Lower leg skin (tissue), 4 donors: ENCODE measurements at regions not wholly inside any gene's neighbourhood (a gene's known extent, or its start where the extent isn't known, plus 50 kb on each side); places are given as distances from the start of the nearest gene placed in this dataset.

ENCODE experiments used
- DNase-seq, 2 donors: peaks; one replicate each; pipeline ENCODE4 v3.0.0-alpha.2; 2019; ENCODE audit warnings: low spot score in 2 of 2
- H3K4me3 ChIP-seq: fragments of 200-600 bp; sonication (generic); 2 replicates; pipeline ENCODE4 v1.5.1; 2017; ENCODE audit warnings: mild to moderate bottlenecking, low read depth; ENCODE audit not compliant: poor library complexity, severe bottlenecking
- CTCF ChIP-seq, 3 donors: fragments of 450-650 bp; IDR thresholded peaks; one replicate each; pipeline ENCODE4 v1.5.1; 2016; ENCODE audit warnings: antibody characterized with exemption in 3 of 3, mild to moderate bottlenecking in 3 of 3, moderate library complexity in 2 of 3
- POLR2A ChIP-seq, 2 donors: fragments of 450-650 bp; IDR thresholded peaks; one replicate each; pipeline ENCODE4 v1.6.1; 2016 to 2017; ENCODE audit warnings: antibody characterized with exemption in 2 of 2, mild to moderate bottlenecking in 1 of 2, moderate library complexity in 1 of 2
- WGBS, 2 donors: methylation state at CpG; one replicate each; pipeline ENCODE4 v1.1.5; 2018; 5-methylcytosine and 5-hydroxymethylcytosine counted together
- intact Hi-C: fragments of 100-400 bp; cut with DNase I; formaldehyde crosslinking; loops from one replicate; pipeline ENCODE4 v1.15.0; 2023; ENCODE audit warnings: low total_unique reads

- no peak for TF ChIP-seq POLR2A (IDR thresholded peaks at IDR 0.05)
- TF ChIP-seq CTCF (IDR thresholded peaks at IDR 0.05): no peak
- no peak for DNase-seq
- no peak overlapping the region for H3K4me3 ChIP-seq
- intact Hi-C loops: no loop called here
These were observed 489.8 kb upstream of the AMOT start for GRCh38 chrX:113330416-113330815.

- intact Hi-C loops: no loop called here
- TF ChIP-seq POLR2A (IDR thresholded peaks at IDR 0.05) (no peak), CTCF (IDR thresholded peaks at IDR 0.05) (no peak)
- DNase-seq: no peak
- 45 to 62% methylated on average over 2 of the region's 2 CpGs for WGBS, 2 donors
- no peak overlapping the region for H3K4me3 ChIP-seq
These were observed 475.3 kb upstream of the AMOT start for GRCh38 chrX:113315927-113316326.

- intact Hi-C loops: no loop called here
- TF ChIP-seq CTCF (IDR thresholded peaks at IDR 0.05) (no peak), POLR2A (IDR thresholded peaks at IDR 0.05) (no peak)
These were observed 464.9 kb upstream of the AMOT start for GRCh38 chrX:113305496-113305895.

GRCh38 chrX:113300580-113300979 is 459.9 kb upstream of the AMOT start:
- WGBS, 2 donors: 47 to 57% methylated on average over 3 of the region's 3 CpGs
- TF ChIP-seq CTCF (IDR thresholded peaks at IDR 0.05) (no peak), POLR2A (IDR thresholded peaks at IDR 0.05) (no peak)
- intact Hi-C loops: no loop called here
- no peak for DNase-seq
- no peak overlapping the region for H3K4me3 ChIP-seq

More at GRCh38 chrX:113305496-113305895, 464.9 kb upstream of the AMOT start:
- WGBS, 2 donors: 83 to 87% methylated on average over 1 of the region's 1 CpG
- no peak for DNase-seq
- H3K4me3 ChIP-seq: no peak overlapping the region

GRCh38 chrX:113297437-113297836 is 456.8 kb upstream of the AMOT start:
- no peak overlapping the region for H3K4me3 ChIP-seq
- intact Hi-C loops: no loop called here
- TF ChIP-seq CTCF (IDR thresholded peaks at IDR 0.05) (no peak), POLR2A (IDR thresholded peaks at IDR 0.05) (no peak)
- no peak for DNase-seq

GRCh38 chrX:113289503-113289902 is 448.9 kb upstream of the AMOT start:
- no peak for TF ChIP-seq POLR2A (IDR thresholded peaks at IDR 0.05)
- DNase-seq: no peak
- H3K4me3 ChIP-seq: no peak overlapping the region
- 40 to 80% methylated on average over 1 of the region's 1 CpG for WGBS, 2 donors
- intact Hi-C loops: no loop called here
